WTC11 (cell line): ENCODE measurements at regions not wholly inside any gene's neighbourhood (a gene's known extent, or its start where the extent isn't known, plus 50 kb on each side); places are given as distances from the start of the nearest gene placed in this dataset.

Source experiments
- E2F4 ChIP-seq: sonication (generic); formaldehyde crosslinking; IDR thresholded peaks from 2 replicates; pipeline ENCODE4 v1.8.1; 2022; ENCODE audit warnings: low read depth, mild to moderate bottlenecking, moderate library complexity, missing genetic modification reagents, borderline replicate concordance
- HMGXB4 ChIP-seq: sonication (generic); formaldehyde crosslinking; IDR thresholded peaks from 2 replicates; pipeline ENCODE4 v1.8.1; 2023; ENCODE audit warnings: mild to moderate bottlenecking, moderate library complexity, missing genetic modification reagents
- NR2C2 ChIP-seq: sonication (generic); formaldehyde crosslinking; IDR thresholded peaks from 2 replicates; pipeline ENCODE4 v1.8.0; 2022; ENCODE audit warnings: mild to moderate bottlenecking, missing genetic modification reagents
- TEAD4 ChIP-seq: sonication (generic); formaldehyde crosslinking; IDR thresholded peaks from 2 replicates; pipeline ENCODE4 v1.8.0; 2022; ENCODE audit warnings: mild to moderate bottlenecking, missing genetic modification reagents
- TF ChIP-seq, protein P1 (sequence below): sonication (generic); formaldehyde crosslinking; IDR thresholded peaks from 2 replicates; pipeline ENCODE4 v1.8.0; 2022; ENCODE audit warnings: mild to moderate bottlenecking, missing genetic modification reagents
- TF ChIP-seq, protein P2 (sequence below): fragments of 200-600 bp; IDR thresholded peaks from 2 replicates; pipeline ENCODE4 v1.8.0; 2022; ENCODE audit warnings: antibody characterized with exemption

GRCh38 chr5:56389261-56389660, 156.1 kb upstream of the ANKRD55 start:
- TF ChIP-seq TEAD4 (no peak), NR2C2 (CRISPR knock-in tag) (no peak), E2F4 (CRISPR knock-in tag) (no peak), HMGXB4 (CRISPR knock-in tag) (no peak)
- TF ChIP-seq, protein P1, sequence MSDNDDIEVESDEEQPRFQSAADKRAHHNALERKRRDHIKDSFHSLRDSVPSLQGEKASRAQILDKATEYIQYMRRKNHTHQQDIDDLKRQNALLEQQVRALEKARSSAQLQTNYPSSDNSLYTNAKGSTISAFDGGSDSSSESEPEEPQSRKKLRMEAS = no peak
- TF ChIP-seq, protein P2, sequence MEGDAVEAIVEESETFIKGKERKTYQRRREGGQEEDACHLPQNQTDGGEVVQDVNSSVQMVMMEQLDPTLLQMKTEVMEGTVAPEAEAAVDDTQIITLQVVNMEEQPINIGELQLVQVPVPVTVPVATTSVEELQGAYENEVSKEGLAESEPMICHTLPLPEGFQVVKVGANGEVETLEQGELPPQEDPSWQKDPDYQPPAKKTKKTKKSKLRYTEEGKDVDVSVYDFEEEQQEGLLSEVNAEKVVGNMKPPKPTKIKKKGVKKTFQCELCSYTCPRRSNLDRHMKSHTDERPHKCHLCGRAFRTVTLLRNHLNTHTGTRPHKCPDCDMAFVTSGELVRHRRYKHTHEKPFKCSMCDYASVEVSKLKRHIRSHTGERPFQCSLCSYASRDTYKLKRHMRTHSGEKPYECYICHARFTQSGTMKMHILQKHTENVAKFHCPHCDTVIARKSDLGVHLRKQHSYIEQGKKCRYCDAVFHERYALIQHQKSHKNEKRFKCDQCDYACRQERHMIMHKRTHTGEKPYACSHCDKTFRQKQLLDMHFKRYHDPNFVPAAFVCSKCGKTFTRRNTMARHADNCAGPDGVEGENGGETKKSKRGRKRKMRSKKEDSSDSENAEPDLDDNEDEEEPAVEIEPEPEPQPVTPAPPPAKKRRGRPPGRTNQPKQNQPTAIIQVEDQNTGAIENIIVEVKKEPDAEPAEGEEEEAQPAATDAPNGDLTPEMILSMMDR = no peak
